Activated CD4-positive, alpha-beta T cell treated with anti-CD3 and anti-CD28 coated beads, Interleukin-2, amount 50 U/mL, for 48 hours (primary cell): ENCODE measurements at regions not wholly inside any gene's neighbourhood (a gene's known extent, or its start where the extent isn't known, plus 50 kb on each side); places are given as distances from the start of the nearest gene placed in this dataset.
"Not testable (repeated sequence)": the region's sequence is repeated elsewhere in the genome, so short reads cannot be mapped to it uniquely, and the experiment has no call there.

Source experiments
- DNase-seq, 2 experiments: peaks; one replicate each; pipeline ENCODE4 v3.0.0-alpha.2; 2020

DNA sequence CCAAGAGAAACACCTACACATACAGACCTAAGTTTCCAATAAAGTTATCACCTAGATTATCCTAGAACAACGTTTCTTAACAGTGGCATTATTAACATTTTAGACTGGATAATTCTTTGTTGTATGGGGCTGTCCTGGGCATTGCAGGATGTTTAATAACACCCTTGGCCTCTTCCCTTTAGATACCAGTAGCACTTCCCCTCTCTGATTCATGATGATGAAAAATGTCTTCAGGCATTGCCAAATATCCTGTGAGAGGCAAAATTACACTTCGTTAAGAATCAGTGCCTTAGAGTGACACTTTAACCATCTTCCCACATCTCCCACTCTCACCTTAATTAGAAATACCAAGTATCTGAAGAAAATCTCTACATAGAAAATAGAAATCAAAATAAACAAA is 352.6 kb downstream of the CGGBP1 start:
- no peak for DNase-seq

DNA sequence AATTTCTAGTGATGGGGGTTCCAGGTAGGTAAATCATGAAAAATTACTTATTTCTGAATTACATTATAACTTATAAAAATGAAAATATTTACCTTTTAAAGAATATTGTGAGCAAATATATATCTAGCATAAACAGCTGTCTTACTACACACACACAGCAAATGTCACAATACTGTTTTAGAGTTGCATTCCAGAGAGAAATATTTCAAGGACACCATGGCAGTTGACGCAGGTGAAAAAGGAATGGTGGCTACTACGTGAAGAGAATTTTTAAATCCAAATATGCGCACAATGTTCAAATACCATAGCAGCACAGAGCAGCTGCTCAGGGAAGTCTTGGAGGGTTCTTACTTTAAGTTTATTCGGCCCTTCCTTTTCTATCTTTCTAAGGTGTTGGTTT is 356.2 kb downstream of the CGGBP1 start:
- no peak for DNase-seq

DNA sequence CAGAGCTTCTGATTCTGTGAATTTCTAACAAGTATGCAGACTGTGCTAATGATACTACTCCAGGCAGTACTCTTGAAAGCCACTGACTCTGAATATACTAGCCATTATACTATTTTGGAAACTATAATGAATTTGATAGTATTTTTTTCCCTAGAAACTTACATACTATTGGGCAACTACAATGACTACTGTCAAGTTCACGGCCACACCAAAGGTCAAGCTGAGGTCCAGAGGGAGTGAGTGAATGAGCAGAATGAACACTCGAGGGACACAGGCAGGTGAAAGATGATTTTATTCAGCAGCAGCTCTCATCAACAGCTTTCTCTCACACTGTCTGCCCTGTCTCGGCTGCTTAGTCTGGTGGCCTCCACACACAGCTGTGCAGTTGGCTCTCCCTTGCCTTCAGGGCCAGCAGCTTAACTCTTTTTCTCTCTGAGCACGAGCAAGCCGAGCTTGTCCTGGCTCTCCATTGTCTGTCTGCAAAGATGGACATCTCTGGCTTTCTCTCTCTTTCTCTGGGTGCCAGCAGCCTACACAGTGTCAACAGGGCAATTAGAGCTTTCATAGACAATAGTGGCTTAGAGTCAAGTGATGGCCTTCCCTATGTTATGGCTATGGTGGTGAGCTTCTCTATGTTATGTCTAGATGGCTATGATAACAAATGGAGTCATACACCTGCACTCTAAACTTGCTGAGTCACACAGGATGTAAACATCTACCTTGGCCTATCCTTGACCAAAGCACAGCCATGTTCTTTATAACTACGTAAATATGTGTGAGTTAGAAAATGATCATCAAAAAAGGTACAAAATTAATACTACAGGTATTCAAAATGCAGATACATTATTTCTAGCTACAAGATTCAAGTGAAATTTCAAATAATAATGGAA is 362.4 kb downstream of the CGGBP1 start:
- DNase-seq, result no peak

DNA sequence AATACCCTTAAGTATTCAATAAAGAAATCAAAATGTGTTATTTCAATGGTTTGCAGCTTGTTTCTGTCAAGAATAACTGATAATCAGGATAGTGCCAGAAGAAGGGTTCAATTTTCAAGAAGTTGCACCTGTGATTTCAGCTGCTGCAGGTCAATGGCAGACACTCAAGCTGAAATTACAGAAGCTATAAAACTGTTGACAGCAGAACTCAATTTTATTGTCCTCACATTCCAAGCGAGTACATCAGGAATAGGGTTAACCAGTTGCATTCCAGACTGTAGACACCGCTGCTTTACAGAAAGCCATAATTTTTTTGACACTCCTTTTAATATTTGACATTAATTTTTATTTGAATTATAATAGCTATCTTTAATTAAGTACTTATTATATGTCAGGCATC is 364.1 kb downstream of the CGGBP1 start:
- no peak for DNase-seq

DNA sequence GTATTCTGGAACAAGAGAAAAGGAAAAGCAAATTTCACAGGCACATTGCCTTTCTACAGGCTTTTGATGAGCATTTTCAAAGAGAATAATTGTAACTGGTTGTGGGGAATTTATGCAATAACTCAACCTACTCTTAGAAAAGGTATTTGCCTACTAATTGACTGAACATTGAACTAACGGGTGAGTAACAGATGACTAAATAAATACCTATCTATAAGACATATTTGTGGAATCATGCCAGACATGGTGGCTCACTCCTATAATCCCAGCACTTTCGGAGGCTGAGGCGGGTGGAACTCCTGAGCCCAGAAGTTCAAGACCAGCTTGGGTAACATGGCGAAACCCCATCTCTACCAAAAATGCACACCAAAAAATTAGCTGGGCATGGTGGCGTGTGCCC is 367.7 kb downstream of the CGGBP1 start:
- no peak for DNase-seq

DNA sequence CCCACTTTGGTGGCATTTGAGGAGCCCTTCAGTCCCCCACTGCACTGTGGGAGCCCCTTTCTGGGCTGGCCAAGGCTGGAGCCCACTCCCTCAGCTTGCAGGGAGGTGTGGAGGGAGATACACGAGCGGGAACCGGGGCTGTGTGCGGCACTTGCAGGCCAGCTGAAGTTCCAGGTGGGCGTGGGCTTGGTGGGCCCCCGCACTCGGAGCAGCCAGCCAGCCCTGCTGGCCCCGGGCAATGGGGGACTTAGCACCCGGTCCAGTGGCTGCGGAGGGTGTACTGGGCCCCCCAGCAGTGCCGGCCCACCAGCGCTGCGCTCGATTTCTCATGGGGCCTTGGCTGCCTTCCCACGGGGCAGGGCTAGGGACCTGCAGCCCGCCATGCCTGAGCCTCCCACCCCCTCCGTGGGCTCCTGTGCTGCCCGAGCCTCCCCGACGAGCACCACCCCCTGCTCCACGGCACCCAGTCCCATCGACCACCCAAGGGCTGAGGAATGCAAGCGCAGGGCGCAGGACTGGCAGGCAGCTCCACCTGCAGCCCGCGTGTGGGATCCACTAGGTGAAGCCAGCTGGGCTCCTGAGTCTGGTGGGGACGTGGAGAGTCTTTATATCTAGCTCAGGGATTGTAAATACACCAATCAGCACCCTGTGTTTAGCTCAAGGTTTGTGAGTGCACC is 379.7 kb downstream of the CGGBP1 start:
- DNase-seq, result not testable (repeated sequence)

DNA sequence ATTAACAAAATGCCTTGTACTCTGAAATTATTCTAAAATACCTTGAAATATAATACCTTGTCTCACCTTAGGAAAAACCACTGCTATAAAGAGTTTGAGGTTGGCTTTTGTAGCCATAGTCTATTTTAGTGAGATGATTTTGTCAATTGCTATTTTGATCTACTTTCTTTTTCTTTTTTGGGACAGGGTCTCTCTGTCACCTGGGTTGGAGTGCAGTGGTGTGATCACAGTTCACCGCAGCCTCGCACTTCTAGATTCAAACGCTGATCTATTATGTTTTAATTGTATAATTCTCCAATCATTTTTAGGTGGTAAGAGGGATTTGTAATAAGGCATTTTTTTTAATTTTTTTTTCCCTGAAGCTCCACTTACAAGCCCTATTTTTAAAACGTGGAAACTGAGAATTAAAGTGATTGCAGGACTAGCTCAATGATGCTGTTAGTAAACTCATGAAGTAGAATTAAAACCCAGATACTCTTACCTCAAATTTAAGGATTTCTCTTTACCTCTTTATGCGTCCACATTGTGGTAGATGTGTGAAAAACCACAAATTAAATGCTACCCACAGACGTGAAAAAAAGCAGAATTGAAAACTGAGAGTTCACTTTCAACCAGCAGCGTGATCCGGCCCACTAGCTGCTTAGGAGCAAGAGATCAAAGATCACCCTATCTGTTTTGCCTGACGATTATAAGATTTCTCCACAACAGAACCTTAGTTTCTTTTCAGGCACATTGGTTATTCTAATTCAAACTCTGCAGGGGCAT is 384.2 kb downstream of the CGGBP1 start:
- DNase-seq, result peak in 1 of 2 experiments; percentile 9

DNA sequence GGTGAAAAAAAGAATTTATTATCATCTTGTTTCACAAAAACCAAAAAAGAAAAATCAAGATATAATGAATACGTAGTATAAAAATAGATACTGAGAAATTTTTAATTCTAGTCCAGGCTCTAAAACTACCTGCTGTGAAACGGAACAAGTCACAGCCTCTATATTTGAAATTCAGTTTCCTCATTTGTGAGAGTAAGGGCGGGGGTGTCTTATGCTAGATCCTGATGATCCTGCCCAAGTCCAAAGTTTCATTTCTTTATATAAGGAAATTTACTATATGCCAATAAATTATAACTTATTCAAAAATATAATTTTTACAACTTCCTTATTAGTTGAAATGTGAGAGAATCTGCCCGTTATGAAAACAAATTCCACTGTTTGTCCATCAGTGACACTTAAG is 385.7 kb downstream of the CGGBP1 start:
- DNase-seq, result no peak

DNA sequence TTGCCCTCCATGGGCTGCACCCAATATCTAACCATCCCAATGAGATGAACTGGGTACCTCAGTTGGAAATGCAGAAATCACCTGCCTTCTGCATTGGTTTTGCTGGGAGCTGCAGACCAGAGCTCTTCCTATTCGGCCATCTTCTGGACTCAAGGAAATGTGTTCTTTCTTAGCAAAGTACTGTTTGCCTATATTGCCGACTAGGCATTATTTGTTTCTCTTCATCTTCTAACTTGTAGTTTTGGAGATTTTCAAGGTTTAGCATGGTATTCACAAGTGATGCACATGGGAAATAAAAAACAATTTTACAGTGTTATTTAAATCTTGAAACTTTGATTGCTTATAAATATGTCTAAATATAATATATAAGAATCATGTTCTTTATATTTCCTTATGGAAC is 377.8 kb upstream of the POU1F1 start:
- no peak for DNase-seq

DNA sequence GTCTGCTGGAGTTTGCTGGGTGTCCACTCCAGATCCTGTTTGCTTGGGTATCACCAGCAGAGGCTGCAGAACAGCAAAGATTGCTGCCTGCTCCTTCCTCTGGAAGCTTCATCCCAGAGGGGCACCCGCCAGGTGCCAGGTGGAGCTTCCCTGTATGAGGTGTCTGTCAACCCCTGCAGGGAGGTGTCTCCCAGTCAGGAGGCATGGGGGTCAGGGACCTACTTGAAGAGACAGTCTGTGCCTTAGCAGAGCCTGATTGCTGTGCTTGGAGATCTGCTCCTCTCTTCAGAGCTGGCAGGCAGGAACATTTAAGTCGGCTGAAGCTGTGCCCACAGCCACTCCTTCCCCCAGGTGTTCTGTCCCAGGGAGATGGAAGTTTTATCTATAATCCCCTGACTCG is 376.8 kb upstream of the POU1F1 start:
- DNase-seq, result not testable (repeated sequence)

DNA sequence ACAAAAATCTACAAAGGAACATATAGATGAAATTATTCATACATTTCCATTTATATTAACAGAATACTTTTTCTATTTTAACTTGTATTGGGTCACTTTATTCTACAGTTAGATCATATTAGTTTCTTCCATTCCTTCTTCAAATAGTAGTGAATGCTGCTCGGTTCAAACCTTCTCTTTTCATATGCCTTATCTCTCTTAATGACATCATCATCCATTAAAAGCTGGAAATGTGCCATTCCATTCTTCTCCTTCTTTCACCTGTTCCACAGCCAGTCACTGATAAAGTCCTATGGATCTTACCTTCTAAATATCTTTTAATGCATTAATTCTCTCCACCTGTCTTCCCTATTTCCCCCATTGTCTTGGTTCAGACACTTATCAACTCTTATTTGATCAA is 358.0 kb upstream of the POU1F1 start:
- DNase-seq, result no peak

DNA sequence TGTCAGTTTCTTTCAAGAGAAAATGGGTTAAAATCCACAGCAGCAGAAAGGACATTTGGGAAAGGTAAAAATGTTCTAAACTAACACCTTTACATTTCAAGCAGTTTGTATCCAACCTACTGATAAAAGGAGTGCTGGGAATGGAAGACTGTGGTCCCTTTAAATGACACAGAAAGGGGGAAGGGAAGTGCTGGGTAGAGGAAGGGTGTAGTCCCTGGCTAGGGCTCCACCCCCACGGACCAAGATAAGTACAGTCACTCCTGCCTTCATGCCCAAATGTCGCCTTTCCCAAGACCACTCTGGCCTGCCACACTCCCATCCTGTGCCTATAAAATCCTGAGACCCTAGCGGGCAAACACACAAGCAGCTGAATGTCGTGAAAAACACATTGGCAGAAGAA is 350.9 kb upstream of the POU1F1 start:
- no peak for DNase-seq

DNA sequence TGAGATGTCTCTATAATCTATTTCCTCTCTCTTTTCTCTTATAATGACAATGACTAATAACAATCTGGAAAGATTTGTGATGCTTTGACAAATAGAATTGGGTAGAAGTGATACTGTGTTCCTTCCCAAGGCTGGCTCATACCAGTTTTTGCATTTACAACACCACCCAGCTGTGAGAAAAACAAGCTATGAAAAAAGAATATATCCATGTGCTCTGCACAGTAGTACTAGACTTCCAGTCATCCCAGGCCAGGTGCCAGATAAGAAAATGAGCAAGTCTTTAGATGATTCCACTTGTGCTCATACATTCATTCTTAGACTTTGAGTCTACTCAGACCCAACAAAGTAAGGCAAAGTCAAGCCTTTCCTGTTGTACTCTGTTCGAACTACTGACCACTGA is 350.2 kb upstream of the POU1F1 start:
- DNase-seq, result no peak

DNA sequence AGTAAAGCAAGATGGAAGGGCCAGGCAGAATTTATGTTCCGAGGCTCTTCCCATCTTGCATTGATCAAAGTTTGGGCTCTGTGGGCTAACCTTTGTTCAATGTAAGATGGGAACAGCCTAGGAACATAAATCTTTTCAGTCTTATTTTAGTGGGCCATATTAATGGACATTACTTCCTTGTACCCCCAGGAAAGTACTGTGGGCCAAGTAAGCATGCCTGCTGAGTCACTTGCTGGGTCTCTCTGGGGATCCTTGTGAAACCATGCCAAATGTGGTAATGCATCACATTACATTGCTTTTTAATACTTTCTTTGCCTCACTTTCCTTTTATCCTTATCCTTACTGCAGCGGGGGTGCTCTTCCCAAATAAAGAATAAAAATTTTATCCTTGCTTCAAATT is 349.5 kb upstream of the POU1F1 start:
- no peak for DNase-seq

DNA sequence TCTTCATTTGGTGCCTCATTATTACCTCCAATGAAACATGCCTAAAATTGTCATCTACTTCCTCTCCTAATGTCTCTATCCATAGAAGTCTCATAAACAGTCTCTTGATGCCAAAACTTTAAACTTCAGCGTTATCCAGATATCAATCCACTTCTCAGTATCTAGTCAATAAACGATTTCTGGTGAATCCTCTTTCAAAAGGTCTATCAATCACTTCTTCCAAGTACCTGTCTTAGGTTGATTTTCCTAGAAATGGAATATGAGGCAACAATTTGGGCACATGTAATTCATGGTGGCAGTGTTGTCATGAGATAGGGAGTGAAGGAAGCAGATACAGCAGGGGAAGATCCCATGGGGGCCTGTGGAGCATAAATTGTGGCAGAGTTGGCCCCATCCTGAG is 348.5 kb upstream of the POU1F1 start:
- no peak for DNase-seq

DNA sequence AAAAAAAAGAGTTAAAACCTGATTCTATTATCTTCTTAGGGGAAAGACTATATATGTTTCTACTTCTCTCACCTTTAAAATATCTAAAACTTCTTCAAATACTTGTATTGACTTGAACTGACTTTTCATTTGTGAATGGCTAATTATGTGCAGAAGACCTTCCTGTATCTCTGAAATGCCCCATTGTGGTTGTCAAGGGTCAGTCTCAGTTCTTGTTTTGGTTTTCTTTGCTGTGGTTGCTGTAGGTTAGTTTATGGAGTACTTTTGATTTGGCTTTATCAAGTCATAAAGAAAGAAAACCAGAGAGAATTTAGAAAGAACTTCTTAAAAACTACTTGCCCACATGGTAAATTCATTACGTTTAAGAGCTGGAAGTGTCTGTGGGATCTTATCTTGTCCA is 345.3 kb upstream of the POU1F1 start:
- no peak for DNase-seq

DNA sequence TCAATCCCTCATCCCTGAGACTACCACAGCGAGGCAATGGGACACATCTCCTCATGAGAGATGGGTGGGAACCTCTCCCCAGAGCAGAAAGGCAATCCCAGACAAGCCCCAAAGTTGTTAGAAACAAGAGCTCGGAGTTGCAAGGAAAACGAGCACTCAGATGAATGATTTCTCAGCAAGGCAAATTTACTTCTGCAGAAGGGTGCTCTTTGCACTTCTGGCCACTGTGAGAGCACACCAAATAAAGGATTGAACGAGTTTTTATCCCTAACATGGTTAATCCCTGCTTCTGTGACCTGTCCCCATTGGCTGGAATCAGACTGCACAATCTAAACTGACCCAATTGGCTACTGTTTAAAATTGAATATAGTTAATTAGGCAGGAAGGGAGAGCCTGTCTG is 339.1 kb upstream of the POU1F1 start:
- DNase-seq, result no peak

DNA sequence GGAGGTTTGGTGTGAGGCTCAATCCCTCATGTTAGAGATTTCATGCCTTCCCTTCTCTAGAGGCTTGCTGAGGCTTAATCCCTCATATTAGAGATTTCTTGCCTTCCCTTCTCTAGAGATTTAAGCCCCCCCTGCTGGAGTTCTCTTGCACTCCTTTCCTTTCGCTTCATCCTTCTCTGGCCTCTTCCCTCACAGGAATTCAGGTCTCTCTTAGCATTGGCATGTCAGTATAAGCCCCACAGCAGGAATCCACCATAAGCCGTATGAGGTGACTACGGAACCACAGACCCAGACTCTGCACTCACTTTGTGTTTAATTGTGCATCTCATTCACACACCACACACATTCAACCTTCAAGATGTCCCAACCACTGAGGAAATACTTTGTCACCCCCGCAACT is 338.6 kb upstream of the POU1F1 start:
- DNase-seq, result no peak

DNA sequence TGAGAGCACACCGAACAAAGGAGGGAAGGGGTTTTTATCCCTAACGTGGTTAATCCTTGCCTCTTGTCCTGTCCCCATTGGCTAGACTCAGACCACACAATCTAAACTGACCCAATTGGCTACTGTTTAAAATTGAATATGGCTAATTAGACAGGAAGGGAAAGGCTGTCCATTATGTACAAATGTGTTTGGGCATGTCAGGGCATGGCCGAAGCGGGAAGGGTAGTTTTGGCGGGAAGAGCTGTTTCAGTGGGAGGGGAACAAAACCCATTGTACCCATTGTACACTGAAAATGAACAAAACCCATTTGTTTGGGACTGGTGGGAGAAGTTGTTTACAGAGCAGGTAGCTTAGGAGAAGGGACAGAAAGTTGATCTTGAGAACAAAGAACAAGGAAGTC is 330.9 kb upstream of the POU1F1 start:
- no peak for DNase-seq

DNA sequence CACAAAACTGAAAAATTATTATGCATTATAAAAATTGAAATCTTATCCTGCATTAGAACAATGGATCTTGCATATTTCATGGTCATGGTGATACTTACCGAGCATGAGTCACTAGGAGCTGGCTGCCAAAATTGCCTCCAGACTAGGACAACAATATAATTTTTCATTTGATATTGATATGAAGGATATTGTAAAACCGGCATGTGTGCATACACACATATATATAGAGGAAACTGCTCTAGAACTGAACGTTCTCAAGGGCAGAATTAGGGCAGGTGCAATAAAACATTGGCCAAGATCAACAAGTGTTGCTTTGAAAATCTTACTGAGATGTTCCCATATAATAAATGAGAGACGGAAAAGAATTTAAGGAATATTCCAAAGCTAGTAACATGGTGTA is 319.4 kb upstream of the POU1F1 start:
- DNase-seq, result no peak

DNA sequence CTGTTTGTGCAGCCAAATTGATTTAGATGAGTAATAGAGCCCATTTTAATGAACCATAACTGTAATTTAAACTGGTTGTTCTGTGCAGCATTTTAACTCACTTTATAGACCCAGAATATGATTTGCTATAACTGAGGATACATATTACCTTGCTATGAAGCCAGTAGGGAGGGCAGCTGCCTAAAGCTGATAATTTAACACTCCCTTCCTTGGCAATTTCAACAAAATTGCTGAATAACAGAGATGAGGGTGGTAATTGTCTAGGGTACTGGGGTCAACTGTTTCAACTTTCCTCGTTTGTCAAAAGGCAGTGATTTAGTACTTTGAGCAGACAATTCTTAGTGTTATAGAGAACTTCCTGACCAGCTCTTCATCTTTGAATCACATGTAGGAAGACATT is 304.9 kb upstream of the POU1F1 start:
- no peak for DNase-seq

DNA sequence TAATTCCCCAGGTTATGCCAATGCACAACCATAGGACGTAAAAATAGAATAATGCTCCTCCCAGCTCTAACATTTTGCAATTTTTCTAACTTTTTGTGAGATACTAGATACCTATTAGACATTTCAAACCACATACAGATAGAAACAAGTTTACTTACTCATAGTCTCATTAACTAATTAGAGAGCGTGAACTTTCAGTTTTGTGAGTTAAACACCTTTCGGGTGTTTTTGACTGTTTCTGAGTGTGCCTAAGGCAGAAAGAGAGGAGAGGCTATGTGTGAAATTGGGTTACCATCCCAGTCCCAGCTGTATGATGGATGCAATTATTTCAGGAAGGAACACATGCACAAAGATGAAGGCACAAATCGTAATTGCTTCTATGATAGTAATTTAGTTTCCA is 300.4 kb upstream of the POU1F1 start:
- no peak for DNase-seq

DNA sequence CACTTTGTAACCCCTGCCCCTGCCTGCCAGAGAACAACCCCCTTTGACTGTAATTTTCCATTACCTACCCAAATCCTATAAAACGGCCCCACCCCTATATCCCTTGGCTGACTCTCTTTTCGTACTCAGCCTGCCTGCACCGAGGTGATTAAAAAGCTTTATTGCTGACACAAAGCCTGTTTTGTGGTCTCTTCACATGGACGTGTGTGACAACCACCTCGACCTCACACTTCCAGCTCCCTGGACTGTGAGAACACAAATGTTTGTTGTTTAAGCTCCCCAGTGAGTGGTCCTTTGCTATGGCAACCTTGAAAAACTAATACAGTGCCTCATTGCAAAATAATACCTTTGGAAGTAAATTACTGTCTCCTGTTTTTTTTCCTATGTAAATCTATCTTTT is 299.2 kb upstream of the POU1F1 start:
- no peak for DNase-seq

DNA sequence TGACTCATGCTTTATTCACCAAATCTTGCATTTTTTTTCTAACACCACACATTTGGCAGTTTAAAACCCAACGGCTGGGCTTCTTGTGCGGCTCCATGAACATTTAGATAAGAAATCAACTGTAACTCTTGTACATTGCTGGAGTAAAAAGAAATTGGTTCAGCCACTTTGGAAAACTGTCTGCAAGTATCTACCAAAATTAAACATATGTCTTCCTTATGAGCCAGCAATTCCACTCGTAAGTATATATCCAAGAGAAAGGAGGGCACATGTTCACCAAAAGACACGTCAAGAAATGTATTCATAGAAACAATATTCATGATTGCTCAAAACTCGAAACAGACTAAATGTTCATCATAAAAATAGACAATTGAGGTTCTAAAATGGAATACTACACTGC is 291.9 kb upstream of the POU1F1 start:
- no peak for DNase-seq
